Rectal smooth muscle tissue (tissue), 1 donor: ENCODE measurements at regions not wholly inside any gene's neighbourhood (a gene's known extent, or its start where the extent isn't known, plus 50 kb on each side); places are given as distances from the start of the nearest gene placed in this dataset.

Experiments
- H3K27ac ChIP-seq: one replicate; pipeline ENCODE4 v1.7.0; 2013; ENCODE audit warnings: low read depth, low read length, inconsistent platforms
- H3K27me3 ChIP-seq: one replicate; pipeline ENCODE4 v1.7.0; 2013; ENCODE audit warnings: low read length; ENCODE audit not compliant: control insufficient read depth, insufficient read depth
- H3K36me3 ChIP-seq: one replicate; pipeline ENCODE4 v1.7.0; 2013; ENCODE audit warnings: low read length; ENCODE audit not compliant: control insufficient read depth, insufficient read depth
- H3K4me1 ChIP-seq: one replicate; pipeline ENCODE4 v1.7.0; 2013; ENCODE audit warnings: low read length; ENCODE audit not compliant: control insufficient read depth, insufficient read depth
- H3K4me3 ChIP-seq: one replicate; pipeline ENCODE4 v1.7.0; 2013; ENCODE audit warnings: low read length
- H3K9ac ChIP-seq: one replicate; pipeline ENCODE4 v1.7.0; 2013; ENCODE audit warnings: low read length

DNA sequence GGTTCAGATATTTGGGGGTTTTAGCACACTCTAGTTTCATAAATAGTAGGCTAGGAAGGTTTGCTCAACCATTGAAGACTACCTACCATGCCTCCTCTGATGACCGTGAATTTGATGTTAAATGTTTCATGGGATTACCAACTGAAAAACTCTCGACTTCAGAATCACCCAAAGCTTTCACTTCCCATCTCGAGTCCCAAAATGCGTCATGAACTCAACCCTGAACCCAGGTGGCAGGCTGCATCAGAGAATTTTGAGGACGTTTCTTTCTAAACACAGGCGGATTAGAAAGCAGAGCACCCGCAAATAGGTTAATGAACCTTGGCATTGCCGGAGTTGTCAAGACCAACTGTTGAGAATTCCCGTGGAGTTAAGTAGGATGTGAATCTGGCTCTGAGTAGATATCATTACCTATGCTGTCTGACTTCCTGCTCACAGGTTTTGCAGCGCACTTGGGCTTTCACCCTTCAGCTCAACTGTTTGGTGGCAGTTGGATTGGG, 98.4 kb upstream of the ADTRP start:
- Histone ChIP-seq H3K36me3 (no peaks in the 10 kb centered on the region), H3K4me1 (peaks cover 2% of the 10 kb centered on the region), H3K27me3 (no peaks in the 10 kb centered on the region), H3K4me3 (no peak overlapping the region), H3K27ac (no peak overlapping the region), H3K9ac (no peak overlapping the region)

DNA sequence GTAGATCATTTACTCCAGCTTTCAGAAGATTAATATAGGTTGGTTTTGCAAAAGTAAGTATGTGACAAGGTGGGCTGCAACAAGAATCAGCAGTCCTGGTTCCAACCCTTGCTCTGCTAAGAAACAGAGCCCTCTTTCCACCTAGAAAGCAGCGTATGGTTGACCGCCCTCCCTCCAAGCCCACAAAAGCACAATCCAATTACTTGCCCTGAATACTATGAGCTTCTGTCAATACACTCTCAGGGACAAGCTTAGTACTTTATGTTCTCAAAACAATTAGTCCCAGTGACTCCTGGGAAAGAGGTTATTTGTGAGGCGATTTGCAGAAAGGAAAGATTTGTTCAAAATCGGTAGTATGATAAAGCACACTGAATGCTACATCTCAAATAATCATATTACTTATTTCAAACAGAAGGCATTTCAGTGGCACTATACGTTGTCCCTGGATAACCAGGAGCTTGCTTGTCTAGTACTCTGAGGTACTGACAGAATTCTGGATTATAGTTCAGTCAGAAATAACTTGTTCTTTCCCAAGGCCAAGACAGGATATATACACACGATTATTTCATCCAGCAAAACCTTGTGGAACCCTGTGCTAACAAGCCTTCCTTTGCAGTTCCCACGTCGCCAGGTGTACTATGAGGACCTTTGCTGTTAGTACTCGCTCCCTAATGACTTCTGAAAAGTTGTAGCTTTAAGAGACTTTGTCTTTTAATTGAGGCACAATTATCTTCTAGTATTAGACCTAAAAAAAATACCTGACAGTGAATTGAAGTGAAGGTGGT, 96.9 kb upstream of the ADTRP start:
- Histone ChIP-seq H3K27me3 (no peaks in the 10 kb centered on the region), H3K36me3 (no peaks in the 10 kb centered on the region), H3K4me3 (no peak overlapping the region), H3K27ac (no peak overlapping the region), H3K9ac (no peak overlapping the region), H3K4me1 (peaks cover 2% of the 10 kb centered on the region)

DNA sequence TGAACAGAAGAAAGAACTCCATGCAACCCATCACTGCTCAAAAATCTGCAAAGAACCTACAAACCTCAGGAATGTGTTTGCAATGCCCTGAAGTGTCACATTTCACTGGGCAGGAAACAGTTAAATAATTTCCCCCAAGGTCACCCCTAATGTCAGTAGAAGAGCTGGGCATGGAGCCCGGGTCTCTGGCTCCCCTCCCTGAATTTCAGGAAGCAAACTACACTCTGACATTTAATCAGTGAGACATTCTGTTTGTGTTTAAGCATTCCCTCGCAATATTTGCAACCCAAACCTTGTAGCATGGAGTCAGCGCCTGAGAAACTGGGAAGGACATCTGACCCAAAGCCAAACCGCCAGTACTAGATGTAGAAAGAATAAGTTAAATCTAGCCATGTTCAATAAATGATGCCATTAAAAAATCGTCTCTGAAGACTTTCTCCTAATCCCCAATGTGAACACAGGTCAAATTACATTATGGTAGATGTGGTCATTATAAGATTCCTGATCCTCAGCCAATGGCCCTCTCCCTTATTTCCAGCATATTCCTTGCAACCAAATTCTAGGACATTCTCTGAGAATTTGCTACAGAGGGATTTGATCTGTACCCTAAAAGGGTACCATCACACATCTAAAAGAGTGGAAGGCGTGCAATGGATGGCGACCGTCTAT, 91.2 kb upstream of the ADTRP start:
- Histone ChIP-seq H3K27me3 (no peaks in the 10 kb centered on the region), H3K36me3 (no peaks in the 10 kb centered on the region), H3K4me1 (no peaks in the 10 kb centered on the region), H3K4me3 (no peak overlapping the region), H3K27ac (no peak overlapping the region), H3K9ac (no peak overlapping the region)

DNA sequence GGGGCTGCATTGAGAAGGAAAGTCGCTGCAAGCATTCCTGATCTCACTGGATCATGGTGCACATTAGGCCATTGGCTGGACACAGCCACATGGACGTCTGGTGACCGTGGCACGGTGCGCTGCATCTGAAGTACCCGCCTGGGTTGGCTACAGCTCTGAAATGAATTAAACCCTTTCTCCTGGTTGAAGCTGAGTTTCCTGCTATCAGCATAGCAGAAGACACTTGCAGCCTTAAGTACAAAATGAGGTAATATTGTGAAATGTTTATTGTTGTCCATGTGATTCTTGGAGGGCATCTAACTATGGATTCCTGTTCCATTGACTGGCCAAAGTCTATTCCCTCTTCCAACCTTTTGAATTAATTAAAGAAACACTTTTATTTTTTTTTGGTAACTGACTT, 89.8 kb upstream of the ADTRP start:
- H3K36me3 ChIP-seq = no peaks in the 10 kb centered on the region
- no peak overlapping the region for H3K9ac ChIP-seq
- no peak overlapping the region for H3K27ac ChIP-seq
- no peaks in the 10 kb centered on the region for H3K4me1 ChIP-seq
- no peaks in the 10 kb centered on the region for H3K27me3 ChIP-seq
- no peak overlapping the region for H3K4me3 ChIP-seq

DNA sequence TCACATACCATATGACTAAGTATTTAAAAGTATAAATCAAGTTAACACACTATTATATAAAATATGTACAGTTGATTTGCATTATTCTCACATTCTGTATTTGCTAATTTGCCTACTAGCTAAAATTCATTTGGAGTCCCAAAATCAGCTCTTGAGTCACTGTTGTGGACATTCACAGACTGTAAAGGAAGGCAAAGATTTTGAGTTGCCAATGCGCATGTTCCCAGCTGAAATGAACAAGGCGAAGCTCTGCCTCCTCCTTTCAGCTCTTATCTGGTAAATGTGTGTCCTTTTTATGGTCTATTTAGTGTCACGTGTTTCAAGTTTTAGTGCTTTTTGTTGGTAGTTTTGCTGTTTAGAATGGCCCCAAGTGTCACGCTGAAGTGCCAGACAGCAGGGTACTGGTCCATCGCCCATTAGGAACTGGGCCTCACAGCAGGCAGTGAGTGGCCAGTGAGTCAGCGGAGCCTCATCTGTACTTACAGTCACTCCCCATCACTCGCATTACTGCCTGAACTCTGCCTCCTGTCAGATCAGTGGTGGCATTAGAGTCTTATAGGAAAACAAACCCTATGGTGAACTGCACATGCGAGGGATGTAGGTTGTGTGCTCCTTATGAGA, 87.2 kb upstream of the ADTRP start:
- no peaks in the 10 kb centered on the region for H3K27me3 ChIP-seq
- H3K27ac ChIP-seq = no peak overlapping the region
- H3K4me1 ChIP-seq = no peaks in the 10 kb centered on the region
- H3K36me3 ChIP-seq = no peaks in the 10 kb centered on the region
- H3K9ac ChIP-seq = no peak overlapping the region
- H3K4me3 ChIP-seq = no peak overlapping the region

DNA sequence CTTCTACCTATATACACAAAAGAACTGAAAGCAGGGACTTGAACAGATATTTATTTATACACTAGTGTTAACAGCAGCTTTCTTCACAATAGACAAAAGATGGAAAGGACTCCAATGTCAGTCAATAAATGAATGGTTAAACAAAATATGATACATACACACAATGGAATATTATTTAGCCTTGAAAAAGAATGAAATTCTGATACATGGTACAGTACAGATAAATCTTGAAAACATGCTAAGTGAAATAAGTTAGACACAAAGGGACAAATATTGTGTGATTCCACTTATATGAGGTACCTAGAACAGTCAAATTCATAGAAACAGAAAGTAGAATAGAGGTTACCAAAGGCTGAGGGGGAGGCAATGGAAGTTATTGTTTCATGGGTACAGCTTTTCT, 79.8 kb upstream of the ADTRP start:
- H3K9ac ChIP-seq = no peak overlapping the region
- no peaks in the 10 kb centered on the region for H3K4me1 ChIP-seq
- no peaks in the 10 kb centered on the region for H3K27me3 ChIP-seq
- H3K36me3 ChIP-seq = no peaks in the 10 kb centered on the region
- no peak overlapping the region for H3K27ac ChIP-seq
- no peak overlapping the region for H3K4me3 ChIP-seq

DNA sequence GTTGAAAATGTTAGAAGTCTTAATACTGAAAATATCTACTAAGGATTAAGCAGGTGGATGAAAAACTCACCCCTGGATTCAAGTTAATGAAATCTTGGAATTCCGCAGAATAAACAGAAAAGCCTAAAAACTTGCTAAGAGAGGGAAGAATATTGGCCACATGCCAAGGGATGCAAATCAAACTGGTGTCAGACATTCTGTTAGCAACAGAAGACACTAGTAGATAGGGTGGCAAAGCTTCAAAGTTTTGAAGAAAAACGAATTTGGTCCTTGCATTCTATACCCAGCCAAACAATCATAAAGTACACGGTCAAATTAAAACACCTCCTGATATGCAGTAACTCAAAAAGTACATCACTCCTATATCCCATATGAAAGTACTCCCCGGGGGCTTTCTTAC, 77.1 kb upstream of the ADTRP start:
- no peaks in the 10 kb centered on the region for H3K4me1 ChIP-seq
- no peak overlapping the region for H3K27ac ChIP-seq
- no peak overlapping the region for H3K4me3 ChIP-seq
- H3K27me3 ChIP-seq = no peaks in the 10 kb centered on the region
- H3K36me3 ChIP-seq = no peaks in the 10 kb centered on the region
- H3K9ac ChIP-seq = no peak overlapping the region

DNA sequence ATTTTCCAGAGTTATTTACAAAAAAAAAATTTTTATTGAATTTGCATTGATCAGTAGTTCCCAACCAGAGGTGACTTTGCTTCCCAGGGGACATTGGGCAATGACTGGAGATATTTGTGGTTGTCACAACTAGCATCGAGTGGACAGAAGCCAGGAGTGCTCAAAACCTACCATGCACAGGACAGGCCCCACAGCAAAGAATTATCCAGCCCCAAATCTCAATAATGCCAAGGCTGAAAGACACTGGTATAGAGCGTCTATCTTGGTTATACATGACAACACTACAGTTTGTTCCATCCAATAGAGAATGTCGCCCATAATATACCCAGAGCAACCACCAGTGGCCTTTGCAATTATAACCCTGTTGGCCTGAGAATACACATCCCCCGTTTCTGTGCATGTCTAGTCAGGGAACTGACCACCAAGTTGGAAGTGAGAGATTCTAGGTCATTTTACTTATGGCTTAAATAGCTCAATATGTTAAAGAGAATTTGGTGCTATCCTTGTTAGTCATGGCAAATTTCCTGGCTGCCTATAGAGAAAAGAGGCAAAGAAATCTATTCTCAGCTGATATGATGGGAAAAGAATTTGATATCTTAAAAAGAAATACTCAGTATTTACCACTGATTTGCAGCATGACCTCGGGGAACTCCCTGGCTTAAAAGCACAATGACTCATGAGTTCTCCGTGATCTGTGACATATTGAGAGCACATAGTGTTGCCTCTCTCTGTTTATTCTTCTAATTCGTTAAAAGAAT, 76.0 kb upstream of the ADTRP start:
- no peaks in the 10 kb centered on the region for H3K36me3 ChIP-seq
- no peaks in the 10 kb centered on the region for H3K27me3 ChIP-seq
- H3K4me1 ChIP-seq = no peaks in the 10 kb centered on the region
- no peak overlapping the region for H3K4me3 ChIP-seq
- no peak overlapping the region for H3K9ac ChIP-seq
- H3K27ac ChIP-seq = no peak overlapping the region

DNA sequence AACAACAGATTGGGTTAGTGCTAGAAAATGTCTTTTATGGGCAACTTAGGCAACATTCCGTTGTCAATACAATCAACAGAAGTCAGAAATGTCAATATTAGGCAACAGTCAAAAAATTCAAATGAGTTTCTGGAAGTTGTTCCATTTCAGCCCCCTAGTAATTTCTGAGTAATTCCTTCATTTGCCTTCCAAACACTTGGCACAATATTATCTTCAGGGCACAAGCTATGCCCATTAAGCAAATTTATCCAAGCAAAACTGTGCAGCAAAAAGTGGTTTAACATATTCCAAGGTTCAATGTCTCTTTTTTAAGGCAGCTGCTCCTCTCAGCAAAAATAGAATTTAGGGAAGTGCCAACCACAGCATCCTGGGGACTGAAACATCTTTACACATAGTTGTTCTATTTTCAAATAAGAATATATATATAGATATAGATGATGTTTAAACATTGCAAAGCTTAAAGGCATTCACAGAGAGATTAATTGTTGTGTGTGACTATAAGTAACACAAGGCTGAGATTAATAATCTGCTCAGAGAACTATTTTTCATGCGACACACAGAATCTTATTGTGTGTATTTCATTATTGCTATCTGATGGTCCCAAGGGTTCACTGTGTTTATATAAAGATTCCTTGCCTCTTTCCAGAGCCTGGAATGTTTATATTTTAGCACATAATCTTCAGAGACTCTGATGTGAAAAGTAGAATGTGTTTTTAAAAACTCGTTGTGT, 75.2 kb upstream of the ADTRP start:
- H3K9ac ChIP-seq = no peak overlapping the region
- H3K27me3 ChIP-seq = no peaks in the 10 kb centered on the region
- H3K27ac ChIP-seq = no peak overlapping the region
- H3K4me3 ChIP-seq = no peak overlapping the region
- H3K36me3 ChIP-seq = no peaks in the 10 kb centered on the region
- no peaks in the 10 kb centered on the region for H3K4me1 ChIP-seq

DNA sequence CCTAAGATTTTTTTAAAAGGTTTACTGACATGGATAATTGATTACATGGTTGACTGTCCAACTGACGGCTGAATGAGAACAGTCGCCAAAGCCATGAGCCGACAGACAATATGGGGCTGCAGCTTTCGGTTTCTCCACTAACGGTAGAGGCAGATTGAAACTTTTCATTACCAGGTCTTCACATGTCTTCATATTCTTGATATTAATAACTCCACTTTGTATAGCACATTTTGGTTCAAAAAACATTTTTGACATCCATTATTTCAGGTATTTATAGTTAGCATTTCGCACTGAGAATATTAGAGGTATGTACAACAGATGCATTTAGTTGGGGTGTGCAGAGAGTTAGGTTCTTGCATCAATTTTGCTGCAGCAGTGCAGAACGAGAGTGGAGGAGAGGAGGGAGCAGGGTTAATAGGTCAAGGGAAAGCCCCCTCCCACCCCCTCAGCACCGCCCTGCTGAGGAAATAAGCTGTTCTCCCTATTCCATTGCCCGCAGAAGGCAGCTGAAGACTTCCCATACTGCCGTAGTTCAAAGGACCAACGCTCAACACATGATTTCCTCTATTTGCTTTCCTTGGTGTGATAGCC, 73.6 kb upstream of the ADTRP start:
- H3K4me3 ChIP-seq = no peak overlapping the region
- no peak overlapping the region for H3K9ac ChIP-seq
- H3K4me1 ChIP-seq = no peaks in the 10 kb centered on the region
- H3K27me3 ChIP-seq = no peaks in the 10 kb centered on the region
- no peaks in the 10 kb centered on the region for H3K36me3 ChIP-seq
- H3K27ac ChIP-seq = no peak overlapping the region

DNA sequence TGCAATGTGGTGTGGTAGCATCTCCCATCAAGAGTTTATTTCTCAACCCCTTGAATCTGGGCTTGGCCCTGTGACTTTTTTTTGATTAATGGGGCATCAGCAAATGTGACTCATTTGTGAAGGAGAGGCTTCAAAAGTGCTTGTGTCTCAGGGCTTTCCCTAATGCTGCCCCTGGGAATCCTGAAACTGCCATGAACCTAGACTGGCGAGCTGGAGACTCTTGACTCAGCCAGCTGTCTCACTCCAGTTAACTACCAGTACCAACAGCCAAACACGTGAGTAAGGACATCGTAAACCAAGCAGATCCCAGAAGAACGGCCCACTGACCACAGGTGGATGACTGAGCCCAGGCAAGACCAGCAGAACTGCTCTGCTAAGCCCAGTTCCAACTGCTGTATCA, 72.8 kb upstream of the ADTRP start:
- H3K9ac ChIP-seq = no peak overlapping the region
- no peak overlapping the region for H3K4me3 ChIP-seq
- no peak overlapping the region for H3K27ac ChIP-seq
- no peaks in the 10 kb centered on the region for H3K4me1 ChIP-seq
- no peaks in the 10 kb centered on the region for H3K36me3 ChIP-seq
- no peaks in the 10 kb centered on the region for H3K27me3 ChIP-seq
